Spleen (tissue), 7 donors: ENCODE measurements at regions not wholly inside any gene's neighbourhood (a gene's known extent, or its start where the extent isn't known, plus 50 kb on each side); places are given as distances from the start of the nearest gene placed in this dataset.

ENCODE experiments used
- CTCF ChIP-seq, 11 experiments: fragments of 200-600 bp in 7 of 11; fragments of 450-650 bp in 4 of 11; sonication (generic) in 4 of 11; IDR thresholded peaks in 8 of 11; conservative IDR thresholded peaks in 3 of 11; 1 replicate in 7 of 11; 2 replicates in 4 of 11; pipeline versions ENCODE4 v1.4.0 to v1.8.0; 2016 to 2021; ENCODE audit warnings: antibody characterized with exemption in 11 of 11, inconsistent platforms in 4 of 11, mild to moderate bottlenecking in 1 of 11
- POLR2AphosphoS5 ChIP-seq, 3 donors: sonication (generic); formaldehyde crosslinking; IDR thresholded peaks; one replicate each; pipeline ENCODE4 v1.5.1; 2017; ENCODE audit warnings: antibody characterized with exemption in 3 of 3
- donor health status: DM: no; HTN: no; CAD: no; lungs with moderate emphysema.
- donor health status: DM: no; HTN: no; CAD: no.
- donor health status: DM: no; HTN: no; CAD: no.

GRCh38 chr2:53442093-53442492 is 325.5 kb upstream of the CHAC2 start:
- no peak for TF ChIP-seq CTCF (IDR thresholded peaks at IDR 0.05 in 8 of 11, conservative IDR thresholded peaks at IDR 0.05 in 3 of 11)
- TF ChIP-seq POLR2AphosphoS5 (IDR thresholded peaks at IDR 0.05), result no peak
